GM18502 (cell line): ENCODE measurements at regions not wholly inside any gene's neighbourhood (a gene's known extent, or its start where the extent isn't known, plus 50 kb on each side); places are given as distances from the start of the nearest gene placed in this dataset.

ENCODE experiments used
- ATAC-seq: cut with Tn5 transposase; IDR thresholded peaks from one replicate; pipeline ENCODE4 v1.9.1; 2021; ENCODE audit warnings: mild to moderate bottlenecking; ENCODE audit not compliant: unreplicated experiment, poor library complexity

DNA sequence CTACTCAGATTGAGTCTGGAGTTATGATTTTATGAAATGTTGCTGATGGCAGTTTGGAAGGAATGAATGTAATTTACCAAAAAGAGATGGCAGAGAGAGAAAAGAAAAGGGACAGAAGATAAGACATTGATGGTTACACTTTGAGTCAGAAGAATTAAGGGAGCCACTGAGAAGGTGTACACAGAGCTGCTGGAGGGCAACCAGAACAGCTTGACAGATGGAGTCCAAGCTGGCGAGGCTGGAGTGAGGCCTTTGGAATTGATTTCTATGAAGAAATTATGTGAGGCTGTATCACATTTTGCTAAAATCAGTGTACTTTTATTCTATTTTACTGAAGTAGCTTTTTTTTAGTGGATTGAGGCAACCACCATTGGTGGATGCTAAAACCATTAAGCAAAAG is 740.5 kb downstream of the REEP3 start:
- no peak for ATAC-seq

DNA sequence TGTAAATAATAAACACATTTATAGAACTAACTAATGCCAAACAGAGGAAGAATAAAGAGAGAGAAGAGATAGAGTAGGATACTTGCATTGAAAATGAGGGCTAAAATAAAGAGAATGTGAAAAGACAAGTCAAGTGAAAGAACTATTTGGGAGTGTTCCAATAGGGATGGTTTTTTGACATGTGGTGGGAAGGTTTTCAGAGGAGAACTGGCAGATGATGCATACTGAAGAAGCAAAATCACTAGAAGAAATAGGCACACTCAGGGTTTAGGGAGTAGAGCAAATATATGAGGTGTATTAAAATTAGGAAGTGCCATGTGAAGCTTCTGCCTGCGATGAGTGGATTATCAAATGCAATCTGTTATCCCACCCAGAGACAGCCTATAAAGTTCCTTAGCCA is 744.8 kb downstream of the REEP3 start:
- ATAC-seq: no peak

DNA sequence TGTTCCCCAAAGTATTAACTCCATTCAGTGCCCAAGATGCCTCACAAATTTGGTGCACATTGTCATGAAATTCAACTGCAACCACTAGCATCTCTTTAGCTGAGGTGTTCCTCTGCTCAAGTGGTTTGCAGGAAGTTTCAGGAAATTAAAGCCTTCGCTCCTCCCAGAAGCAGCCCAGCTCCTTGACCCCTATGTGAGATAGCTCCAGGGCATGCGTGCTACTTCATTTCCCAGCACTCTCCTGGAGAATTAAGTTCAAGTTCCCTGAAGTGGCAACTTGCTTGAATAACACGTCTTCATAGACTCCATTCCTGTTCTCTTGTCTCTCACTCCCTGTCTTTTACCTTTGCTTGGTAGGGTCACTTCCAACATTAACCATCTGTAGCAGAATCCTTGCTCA is 750.3 kb downstream of the REEP3 start:
- no peak for ATAC-seq

DNA sequence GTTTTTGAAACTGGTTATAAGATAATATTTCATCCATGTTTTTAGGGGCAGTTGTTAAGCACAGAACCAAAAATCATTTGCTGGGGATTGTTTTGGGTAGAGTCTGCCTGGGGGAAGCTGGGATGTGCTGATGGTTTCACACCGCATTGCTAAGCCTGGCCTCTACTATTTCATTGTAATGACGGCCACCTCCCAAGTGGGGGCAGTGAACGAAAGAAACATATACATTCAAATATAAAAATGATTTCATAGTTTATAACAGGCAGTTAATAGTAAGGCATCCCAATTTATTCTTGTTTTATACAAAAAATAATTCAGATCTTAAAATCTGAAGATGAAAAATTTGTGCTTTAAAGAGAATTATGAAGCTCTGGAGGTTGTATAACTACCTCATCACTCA is 750.8 kb downstream of the REEP3 start:
- ATAC-seq: no peak

DNA sequence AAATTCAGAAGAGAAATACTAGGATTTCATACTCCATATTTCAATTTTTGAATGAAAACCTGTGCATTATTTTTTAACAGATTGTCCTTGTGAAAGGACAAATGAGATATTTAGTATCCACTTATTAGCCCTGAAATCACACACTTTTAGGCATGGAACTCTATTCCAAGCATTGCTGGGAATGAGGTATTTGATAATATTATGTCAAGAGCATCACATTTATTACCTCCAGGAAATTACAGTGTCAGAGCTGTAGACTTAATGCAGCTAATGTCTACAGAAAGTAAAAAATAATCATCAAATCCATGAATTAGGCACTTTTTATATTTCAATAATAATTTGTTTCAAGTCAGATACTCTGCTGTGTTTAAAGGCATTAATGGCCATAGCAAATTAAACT is 753.8 kb downstream of the REEP3 start:
- no peak for ATAC-seq

DNA sequence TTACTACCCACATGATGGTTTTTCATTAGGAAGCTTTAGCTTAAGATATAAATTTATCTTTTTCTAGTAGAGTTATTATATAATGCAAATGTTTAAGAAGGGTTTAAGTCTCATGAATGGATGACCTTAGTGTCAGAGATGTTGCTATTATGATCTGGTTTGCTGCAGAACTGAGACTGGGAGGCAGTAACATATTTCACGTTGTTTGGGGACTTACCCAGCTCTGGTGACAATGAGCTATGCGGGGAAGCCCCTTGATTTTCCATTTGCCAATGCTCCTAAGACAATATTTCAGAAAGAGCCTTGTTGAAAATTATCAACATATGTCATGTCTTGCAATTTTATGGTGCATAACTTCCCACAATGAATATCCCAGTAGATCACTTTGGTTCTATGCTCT is 754.6 kb downstream of the REEP3 start:
- peak; percentile 88 for ATAC-seq

DNA sequence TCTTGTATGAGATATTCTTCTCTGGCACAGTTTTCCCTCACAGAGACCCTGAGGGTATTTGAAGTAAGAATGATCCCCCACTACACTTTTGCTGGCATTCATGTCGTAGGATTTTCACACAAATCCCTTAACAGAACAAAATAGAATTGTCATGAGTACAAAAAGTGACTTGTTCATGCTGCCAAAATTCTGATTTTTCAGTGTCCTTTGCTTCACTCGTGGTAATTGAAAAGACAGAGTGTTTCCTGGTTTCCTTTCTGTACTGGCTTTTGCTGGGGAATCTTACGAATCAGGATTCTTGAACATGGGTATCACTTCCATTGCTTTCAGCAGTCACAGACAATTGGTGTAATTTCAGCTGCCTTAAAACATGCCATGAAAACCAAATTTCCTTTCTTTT is 756.3 kb downstream of the REEP3 start:
- ATAC-seq: no peak

DNA sequence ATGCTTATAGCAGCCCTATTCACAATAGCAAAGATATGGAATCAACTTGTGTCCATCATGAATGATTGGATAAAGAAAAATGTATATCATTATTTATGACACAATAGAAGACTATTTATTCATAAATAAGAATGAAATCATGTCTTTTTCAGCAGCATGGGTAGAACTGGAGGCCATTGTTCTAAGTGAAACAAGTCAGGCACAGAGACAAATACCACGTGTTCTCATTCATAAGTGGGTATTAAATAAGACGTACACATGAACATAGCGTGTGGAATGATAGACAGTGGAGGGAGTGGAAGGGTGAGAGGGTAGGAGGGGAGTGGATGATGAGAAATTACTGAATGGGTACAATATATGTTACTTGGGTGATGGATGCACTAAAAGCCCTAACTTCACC is 762.4 kb downstream of the REEP3 start:
- no peak for ATAC-seq

DNA sequence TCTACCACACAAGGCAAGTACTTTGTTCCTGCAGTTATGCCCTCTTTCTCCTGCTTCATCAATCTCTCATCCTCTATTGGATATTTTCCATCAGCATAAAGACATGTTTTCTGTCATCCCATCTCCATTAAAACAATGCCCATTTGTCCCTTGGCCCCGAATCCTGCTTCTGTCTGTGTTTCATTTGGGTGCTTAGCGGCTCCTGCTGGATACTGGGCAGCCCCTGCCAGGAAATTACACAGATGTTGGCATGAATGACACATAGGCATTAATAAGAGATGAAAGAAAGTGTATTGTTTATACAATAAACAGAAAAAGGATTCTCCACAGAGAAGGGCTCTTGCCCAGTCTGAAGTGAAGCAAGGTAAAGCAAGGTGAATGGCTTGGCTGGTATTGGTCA is 765.3 kb downstream of the REEP3 start:
- ATAC-seq: no peak

DNA sequence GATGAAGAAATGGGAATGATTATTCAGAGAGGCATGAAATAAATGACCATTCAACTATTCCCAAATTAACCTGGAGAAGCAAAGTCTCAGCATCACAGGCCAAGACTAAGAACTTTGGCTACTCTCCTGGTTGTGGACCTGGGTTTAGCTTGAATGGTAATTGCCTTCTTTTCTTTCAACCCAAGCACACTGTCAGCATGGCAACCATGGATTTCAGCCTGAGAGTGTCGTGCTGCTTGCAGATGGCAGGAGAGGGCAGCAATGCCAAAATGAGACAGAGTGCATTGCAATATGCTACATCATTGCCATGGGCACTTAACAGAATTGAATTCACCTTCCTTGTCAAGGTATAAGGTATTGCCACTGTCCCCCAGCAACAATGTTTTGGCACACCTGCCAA is 767.2 kb downstream of the REEP3 start:
- ATAC-seq: no peak

DNA sequence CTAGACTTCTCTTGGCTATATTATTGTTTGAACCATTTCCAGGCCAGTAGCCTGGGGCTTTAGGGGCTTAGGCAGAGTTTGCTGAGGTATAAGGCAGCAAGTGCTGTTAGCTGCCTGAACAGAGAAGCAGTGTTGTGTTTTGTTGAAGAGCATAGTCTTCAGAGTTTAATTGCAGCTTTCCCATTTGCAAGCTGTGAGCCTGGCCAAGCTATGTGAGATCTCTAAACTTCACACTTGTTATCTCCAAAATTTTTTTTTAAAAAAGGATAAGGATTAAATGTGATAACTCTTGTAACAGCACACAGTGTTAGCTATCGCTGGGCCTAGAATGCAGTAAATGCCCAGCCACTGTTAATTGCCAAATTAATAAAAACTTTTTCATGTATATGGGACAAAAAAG is 782.4 kb downstream of the REEP3 start:
- ATAC-seq: no peak

DNA sequence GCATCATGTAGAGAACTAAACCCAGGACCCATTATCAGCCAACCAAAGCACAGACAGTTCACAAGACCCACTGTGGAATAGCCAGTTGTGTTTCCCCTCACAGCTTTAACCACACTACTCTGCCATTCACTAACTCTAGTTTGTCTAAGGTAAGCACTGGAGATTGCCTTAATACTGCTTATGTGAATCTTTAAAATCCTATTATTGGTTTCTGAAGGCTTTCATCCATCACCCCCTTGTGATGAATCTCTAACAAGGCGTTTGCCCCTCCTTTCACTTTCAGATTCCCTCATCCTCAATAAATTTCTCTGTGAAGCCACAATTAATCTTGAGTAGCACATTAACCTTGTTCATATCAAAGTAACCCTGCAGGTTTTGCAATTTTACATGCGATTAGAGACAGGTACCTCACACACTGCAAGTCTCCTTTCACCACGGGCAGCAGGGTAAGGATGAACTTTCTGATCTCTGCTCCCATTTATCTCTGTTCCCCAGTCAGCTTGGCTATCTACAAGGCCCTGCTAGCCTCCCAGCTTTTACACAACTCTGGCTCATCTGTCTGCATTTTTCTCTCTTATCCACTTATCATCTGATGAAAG is 785.6 kb downstream of the REEP3 start:
- no peak for ATAC-seq

DNA sequence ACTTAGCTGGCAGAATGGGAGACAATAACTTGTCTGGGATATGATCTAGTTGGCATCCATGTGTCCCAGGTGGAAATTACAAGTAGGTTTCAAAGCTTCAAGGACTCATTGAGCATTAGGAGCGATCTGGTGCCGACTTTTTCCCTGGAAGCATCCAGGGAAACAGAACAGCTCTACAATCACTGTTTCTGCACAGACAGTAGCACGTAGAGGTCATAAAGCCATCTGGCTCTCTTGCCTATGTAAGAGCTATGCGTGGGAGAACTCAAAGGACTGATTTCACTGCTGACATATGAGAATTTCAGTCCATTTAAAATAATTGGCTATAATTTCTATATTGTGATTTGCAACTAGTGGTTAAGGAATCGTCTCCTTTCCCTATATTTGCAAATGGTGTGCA is 791.7 kb downstream of the REEP3 start:
- ATAC-seq: no peak

DNA sequence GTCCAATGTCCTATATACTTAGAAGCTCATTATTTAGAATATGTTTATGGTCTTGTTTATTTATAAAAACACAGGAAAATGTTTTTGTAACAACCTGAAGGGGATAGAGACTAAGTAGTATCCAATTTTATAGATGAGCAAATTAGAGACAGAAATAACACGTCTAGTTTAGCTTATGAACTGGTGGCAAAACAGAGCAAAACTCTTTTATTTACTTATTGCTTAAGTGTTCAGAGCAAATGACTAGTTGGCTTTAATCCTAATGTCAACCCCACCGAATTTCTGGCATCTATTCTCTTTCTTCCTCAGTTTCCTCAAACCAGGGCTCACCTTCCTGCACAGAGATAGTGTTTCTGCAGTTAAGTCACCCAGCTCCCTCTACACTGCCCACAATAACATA is 792.8 kb downstream of the REEP3 start:
- ATAC-seq: no peak

DNA sequence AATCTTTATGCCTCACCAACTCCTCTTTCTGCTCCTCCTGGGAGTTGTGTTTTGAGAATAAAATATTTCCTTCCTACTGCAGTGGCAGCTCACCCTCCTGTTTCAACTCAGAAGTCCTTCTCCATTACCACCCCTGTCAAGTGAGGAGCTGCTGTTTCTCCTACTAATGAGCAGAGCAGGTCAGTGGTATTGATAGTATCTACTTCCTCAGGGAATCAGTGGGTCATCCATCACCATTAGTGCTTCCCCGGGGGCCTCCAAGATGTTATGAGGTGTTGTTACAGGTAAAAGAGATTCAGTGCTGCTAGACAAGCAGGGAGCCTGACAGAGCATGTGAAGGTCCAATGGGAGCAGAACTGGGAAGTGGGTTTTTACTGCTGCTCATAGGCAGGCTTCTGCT is 795.2 kb downstream of the REEP3 start:
- no peak for ATAC-seq

DNA sequence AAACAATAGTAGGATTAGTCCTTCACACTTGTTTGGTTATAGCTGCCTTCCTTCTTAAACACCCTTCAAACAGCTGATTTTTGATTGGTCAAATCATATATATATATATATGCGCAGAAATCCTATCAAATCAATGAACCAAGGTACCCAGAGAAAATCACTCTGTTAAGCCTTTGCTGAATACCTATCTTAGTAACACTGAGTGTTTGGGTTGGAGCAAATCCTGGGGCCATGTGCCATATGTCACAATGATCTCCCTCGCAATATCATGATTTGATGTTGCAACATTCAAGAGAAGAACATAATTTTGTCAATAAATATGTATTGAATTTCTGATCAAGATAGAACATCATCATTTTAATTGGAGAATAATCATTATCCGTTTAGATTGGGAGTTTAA is 795.6 kb downstream of the REEP3 start:
- ATAC-seq: no peak

DNA sequence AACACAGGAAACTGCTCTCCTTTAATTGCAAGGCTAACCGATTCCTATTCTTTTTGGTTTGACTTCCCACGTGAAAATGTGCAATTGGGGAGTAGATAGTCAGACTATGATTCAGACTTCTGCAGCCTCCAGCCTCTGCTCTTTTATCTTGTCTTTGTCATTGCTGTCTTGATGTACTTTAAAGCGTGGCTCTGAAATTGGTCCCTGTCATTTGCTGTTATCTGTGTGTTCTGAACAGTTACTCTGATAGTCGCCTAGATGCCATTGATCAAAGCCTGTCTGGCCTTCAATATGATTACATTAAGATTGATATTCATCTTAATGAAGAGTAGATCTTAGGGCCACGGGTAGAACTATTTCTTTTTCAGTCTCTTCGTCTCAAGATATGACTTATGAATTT is 799.2 kb downstream of the REEP3 start:
- no peak for ATAC-seq

DNA sequence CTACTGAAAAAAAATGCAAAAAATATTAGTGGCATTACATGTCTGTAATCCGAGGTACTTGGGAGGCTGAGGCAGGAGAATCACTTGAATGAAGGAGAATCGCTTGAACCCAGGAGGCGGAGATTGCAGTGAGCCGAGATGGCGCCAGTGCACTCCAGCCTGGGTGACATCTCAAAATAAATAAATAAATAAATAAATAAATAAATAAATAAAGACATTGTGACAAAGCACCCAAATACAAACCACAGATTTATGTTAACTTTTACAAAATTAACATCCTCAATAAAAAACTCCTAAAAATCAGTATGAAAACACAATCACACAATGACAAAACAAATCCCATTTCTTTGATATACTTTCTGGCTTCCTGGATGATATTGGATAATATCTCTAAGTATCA is 808.3 kb downstream of the REEP3 start:
- ATAC-seq: no peak

DNA sequence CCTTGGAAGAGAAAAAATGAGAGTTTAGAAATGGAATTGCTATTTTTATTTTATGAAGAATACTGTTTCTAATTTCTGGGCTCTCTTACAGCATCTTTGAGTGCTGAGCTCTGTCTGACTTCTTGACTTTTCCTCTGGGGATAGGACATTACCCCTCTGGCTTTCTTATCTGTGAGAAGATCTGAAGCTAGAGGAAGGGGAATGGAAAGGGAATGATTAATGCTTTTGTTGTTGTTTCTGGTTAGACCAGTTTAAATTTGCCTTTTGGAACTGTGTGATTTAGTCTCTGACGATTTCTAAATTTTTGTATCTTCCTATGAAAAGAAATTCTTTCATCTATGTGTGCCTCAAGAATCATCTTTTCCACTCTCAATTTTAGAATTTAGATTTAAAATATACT is 811.4 kb downstream of the REEP3 start:
- no peak for ATAC-seq

DNA sequence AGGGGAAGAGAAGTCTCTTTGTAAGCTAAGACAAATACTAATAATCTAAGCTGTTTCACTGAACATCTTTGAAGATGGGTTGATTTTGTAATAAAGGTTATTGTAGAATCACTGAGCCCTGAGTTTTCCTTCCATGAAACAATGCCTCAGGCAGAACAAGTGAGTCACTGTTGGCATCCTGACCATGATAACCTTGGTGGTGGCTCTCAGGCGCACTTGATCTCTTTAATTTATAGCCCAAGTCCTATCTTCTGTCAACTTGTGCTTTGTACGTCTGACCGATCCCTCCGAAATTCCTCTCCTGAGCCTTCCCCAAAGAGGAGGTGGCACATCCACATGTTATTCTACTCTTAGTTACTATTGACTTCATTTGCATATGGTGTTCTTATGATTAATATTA is 812.9 kb downstream of the REEP3 start:
- ATAC-seq: no peak

DNA sequence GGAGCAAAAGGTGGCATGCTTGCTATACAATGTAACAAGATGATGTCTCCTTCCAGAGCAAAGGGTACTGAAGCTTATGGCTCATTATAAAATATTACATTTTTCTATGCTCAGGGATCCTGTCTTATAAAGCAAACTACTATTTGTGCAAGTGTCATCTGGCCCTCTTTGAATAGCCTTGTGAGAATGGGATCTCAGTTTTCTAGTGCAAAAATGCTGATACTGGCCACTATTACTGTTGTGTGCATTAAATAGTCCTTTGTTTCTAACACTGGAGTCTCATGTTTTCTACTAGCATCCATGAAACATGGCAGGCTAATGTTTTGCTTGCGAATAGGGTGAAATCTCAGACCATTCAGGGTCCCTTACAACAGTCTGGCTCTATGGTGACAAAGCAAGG is 823.0 kb downstream of the REEP3 start:
- ATAC-seq: no peak

DNA sequence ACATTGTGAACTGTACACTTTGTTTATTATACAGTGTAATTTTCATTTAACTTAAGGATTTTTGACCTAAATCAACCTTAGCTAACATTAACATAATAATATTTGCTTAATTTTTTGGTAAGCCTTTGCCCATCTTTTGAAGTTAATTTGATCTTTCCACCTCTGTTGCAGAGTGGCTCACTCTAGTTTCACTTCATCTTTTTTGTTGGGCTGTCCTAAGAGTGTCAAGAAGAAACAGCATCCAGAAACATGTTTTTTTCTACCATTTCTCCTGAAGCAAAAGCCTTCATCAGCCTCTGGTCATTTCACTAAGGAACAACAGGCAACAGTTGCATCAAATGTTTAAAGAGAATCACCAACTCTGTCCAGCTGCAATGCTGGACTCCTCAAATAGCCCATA is 824.7 kb downstream of the REEP3 start:
- ATAC-seq: no peak

DNA sequence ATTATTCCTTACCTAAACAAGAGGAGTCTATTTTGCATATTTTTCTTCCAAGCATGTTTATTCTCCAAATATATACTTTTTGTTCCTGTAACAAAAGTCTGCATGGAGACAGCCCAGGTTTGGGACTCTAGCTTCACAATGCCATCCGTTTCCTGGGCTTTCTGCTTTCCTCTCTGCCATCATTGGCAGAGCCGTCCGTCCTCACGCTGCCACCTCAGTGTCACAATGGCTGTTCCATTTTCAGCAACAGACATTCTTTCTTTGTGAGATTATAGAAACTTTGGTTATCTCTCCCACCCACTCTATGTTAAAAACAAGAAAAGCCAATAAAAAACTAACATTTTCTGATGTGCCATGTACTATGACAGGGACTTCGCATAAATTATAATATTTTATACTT is 825.2 kb downstream of the REEP3 start:
- ATAC-seq: no peak
